Inflammatory macrophage treated with lipopolysaccharide for 4 hours (primary cell): ENCODE measurements at regions not wholly inside any gene's neighbourhood (a gene's known extent, or its start where the extent isn't known, plus 50 kb on each side); places are given as distances from the start of the nearest gene placed in this dataset.

Source experiments
- DNase-seq: peaks from one replicate; pipeline ENCODE4 v3.0.0-alpha.2; 2020

- no peak for DNase-seq
These were observed 75.5 kb upstream of the UNC5A start for GRCh38 chr5:176734756-176735342.

DNA sequence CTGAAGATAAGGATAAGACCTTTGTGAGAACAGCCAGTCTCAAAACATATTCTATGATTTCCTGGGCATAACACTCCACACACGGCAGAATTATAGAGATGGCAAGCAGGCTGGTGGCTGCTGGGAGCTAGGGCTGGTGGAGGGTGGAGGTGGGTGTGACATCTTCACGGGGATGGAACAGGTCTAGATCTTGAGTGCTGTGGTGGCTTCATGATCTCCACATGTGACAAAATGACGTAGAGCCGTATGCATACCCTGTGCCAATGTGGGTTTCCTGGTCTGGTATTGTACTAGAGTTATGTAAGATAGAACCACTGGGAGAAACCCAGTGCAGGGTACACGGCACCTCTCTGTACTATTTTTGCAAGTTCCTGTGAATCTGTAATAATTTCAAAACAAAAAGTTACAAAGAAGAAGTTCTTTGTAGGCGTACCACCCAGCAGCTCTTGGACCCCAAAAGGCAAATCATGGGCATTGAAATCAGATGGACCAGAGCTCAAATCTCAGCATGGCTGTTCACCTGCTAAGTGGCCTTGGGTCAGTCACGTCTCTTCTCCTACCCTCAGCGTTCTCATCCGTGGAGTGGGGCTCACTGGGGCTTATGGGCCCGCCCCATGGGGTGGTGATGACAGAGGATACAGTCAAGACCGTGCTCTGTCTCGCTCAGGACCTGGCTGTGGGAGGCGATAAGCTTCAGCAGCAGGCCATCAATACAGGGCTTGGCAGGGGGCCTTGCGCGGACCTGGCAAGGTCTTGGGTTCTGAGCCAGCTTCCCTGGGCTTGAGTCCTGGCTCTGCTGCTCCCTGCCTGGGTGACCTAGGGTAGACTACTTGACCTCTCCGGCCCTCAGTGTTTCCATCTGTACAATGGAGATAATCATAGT lies 74.7 kb upstream of the UNC5A start:
- no peak for DNase-seq

GRCh38 chr5:176736301-176736930 lies 73.9 kb upstream of the UNC5A start:
- no peak for DNase-seq

DNA sequence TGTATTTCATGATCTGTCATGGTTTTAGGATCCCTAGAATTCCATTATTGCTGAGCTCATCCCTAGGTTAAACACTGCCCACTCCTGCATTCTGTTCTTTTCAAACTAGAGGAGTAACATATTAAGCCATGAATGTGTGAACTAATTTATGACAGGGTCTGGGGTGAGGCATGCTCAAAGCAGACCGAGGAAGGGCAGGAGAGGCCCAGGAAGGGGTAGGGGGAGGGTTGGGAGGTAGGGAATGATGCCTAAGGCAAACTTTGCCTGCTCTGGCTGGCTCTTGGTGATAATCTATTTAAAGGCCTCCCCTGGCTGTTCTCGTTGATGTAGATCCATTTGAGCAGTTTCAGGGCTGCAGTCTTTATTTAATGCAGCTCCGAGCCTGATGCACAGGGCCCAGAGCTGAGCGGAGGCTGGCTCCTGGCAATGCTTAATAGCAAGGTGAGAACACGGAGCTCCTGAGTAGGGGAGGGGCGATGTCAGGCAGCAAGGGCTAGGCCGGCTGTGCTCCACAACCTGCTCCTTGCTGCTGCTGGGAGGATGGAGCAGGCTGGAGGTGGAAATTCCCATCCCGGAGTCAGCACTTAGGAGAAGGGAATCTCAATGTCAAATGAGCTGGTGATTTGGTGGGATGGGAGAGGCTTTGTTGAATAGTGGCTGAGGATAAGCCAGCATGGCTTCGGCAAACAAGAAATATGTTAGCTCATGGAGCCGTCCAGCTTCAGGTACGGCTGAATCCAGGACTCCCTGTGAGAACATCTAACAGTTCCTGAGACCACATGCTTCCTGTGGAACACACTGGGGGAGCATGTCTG lies 73.2 kb upstream of the UNC5A start:
- DNase-seq, result no peak

- DNase-seq, result no peak
These were observed 72.4 kb upstream of the UNC5A start for GRCh38 chr5:176737746-176738636.

DNA sequence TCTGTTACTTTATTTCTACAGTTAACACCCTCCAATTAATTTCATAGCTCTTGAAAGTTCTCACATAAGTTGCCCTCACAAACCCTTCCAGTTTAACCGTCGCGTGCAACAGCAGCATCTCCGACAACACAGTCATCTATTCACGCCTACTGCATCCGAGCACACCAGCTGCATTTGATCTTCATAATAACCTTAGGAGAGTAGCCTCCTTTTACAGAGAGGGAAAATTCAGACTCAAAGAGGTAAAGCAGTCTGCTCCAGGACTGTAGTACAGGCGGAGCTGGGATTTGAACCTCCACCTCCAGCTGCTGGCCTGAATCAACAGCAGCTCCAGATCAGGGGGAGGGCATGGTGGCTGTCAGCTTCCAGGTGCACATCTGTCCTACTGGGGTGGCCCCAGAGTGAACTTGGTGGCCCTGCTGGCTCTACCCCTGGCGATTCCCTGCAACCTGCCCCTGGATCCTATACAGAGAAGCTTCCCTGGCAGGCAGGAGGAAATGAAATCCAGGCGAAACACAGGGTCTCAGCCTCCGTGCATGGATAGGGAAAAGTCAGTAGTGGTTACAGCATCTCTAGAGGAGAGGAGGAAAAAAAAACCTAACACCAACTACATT lies 71.6 kb upstream of the UNC5A start:
- DNase-seq, result no peak

GRCh38 chr5:176739461-176740051 lies 70.8 kb upstream of the UNC5A start:
- no peak for DNase-seq

- no peak for DNase-seq
These were observed 70.1 kb upstream of the UNC5A start for GRCh38 chr5:176740131-176740701.

DNA sequence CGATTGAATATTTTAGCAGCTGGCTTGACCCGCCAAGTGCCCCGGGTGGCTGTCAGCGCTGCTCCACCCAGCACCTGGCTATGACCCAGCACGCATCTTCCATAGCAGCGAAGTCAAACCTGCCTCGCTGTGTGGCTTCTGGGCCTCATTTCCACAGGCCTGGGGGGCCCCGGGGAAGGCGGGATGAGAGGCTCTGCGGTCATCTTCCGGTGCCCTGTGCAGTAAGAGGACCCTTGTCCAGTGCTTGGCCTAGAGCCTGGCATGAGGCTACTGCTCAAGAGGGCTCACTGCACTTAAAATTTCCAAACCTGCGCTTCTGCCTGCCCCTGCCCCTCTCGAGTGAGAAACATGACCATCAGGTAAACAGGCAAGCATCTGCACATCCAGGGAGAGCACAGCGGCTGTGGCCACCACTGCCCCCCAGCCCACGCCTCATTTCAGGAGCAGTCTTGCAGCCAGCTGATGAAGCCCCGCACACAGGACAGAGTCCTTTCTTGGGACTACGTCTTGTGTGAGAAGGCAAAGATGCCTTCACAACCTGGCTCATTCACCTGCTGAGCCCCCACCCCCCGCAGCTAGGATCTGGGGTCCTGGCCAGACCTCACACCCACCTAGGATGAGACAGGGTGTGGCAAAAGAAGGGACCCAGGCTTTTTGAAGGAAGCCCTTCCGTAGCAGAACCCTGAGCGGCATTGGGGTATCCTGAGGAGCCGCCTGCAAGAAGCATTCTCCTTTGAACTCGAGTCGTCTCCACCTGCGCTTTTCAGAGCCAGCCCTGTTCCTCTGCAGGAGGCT lies 69.5 kb upstream of the UNC5A start:
- DNase-seq, result no peak

GRCh38 chr5:176741561-176742211 lies 68.7 kb upstream of the UNC5A start:
- no peak for DNase-seq

DNA sequence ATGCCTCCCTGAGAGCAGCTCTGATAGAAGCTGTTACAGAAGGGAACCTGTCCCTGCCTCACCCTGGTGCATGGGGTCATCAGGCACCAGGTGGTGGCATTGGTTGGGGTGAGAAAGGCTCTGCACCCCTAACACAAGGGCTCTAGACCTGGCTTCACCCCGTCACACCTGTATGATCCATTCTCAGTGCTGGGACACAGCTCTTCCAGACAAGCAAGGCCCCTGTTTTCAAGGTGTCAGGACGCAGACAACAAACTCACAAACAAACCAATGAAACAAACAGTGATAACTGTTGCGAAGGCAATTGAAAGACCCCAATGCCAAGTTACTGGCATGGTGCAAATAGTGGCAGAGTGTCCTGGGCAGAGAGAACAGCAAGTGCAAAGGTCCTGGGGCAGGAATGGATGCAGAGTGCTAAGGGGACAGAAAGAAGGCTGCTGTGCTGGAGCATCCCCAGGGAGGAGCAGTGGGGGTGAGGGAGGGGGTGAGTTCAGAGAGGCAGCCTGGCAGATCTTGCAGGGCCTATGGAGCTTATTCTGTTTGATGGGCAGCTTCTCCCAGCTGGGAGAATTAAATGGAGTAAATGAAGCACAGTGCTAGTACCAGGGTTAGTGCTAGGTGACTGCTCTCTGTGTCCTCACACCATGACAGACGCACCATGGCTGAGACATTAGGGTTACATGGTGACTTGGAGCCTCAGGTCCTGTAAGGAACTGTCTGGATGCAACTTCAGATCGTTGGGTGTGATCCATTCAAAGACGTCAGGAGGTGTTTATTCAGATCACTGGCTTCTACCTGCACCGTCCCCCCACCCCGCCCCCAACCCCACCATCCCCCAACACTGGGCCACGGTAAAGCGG lies 67.9 kb upstream of the UNC5A start:
- DNase-seq, result no peak

GRCh38 chr5:176743136-176743861 lies 67.1 kb upstream of the UNC5A start:
- no peak for DNase-seq

DNA sequence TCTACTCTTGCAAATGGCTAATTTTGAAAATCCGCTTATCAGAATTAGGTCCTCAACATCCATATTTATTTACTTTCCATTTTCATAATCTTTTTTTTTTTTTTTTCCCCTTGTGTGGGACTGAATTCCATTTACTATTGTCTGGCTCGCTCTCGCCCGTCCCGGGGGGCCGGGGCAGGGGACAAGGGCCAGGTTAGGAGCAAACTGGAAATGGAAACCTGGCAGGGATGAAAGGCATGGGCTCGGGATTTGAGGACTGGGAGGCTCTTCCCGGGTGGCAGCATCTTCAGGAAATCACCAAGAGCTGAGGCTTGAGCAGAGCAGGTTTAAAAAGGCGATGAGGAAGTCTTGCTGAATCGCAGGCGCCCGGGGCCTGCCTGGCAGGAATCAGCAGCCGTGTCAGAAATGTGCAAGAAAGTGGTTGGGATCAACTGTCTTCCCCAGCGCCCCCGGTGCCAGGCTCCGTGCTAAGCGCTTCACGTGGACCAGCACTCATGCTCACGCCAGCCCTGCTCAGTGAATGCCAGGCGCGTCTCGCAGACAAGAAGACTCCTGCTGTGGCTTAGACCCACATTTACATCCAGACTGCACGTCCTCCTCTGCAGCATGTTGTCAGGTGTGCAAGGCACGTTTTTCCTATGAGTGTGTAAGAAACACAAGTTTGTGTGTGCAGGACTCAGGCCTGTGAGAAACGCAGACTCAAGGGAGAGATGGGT lies 66.3 kb upstream of the UNC5A start:
- no peak for DNase-seq

GRCh38 chr5:176744584-176744965 lies 65.8 kb upstream of the UNC5A start:
- no peak for DNase-seq

- no peak for DNase-seq
These were observed 62.7 kb upstream of the UNC5A start for GRCh38 chr5:176747670-176748072.

GRCh38 chr5:176748073-176748966 lies 62.0 kb upstream of the UNC5A start:
- no peak for DNase-seq
